WTC11 (cell line): ENCODE measurements at regions not wholly inside any gene's neighbourhood (a gene's known extent, or its start where the extent isn't known, plus 50 kb on each side); places are given as distances from the start of the nearest gene placed in this dataset.

ENCODE experiments used
- ATAC-seq: fragments of 200-7000 bp; cut with Tn5 transposase; 2 replicates; pipeline ENCODE4 v1.10.0; 2021; ENCODE audit warnings: mild to moderate bottlenecking, moderate library complexity
- CTCF ChIA-PET: fragments of 300-600 bp; sonication (Branson Sonifier 250); formaldehyde crosslinking; loops from one replicate; lab custom pipeline; 2021; ENCODE audit warnings: antibody characterized with exemption; lab: Charles Lee
- POLR2A ChIA-PET: fragments of 350-600 bp; sonication (Branson Sonifier 250); formaldehyde crosslinking; loops from one replicate; lab custom pipeline; 2021; ENCODE audit warnings: antibody characterized with exemption; lab: Charles Lee
- DNase-seq: peaks from one replicate; pipeline ENCODE4 v3.0.0; 2021; ENCODE audit warnings: low spot score
- H3K27ac Mint-ChIP-seq: 2 replicates; pipeline ENCODE4 v1.8.0; 2021; ENCODE audit warnings: mixed read lengths
- H3K27me3 Mint-ChIP-seq: 2 replicates; pipeline ENCODE4 v1.8.0; 2021; ENCODE audit warnings: low read depth, mild to moderate bottlenecking, moderate library complexity, mixed read lengths
- H3K36me3 Mint-ChIP-seq: 2 replicates; pipeline ENCODE4 v1.8.0; 2021; ENCODE audit warnings: mixed read lengths
- H3K4me1 Mint-ChIP-seq: 2 replicates; pipeline ENCODE4 v1.8.0; 2022; ENCODE audit warnings: mixed read lengths
- H3K4me3 Mint-ChIP-seq: 2 replicates; pipeline ENCODE4 v1.8.0; 2021; ENCODE audit warnings: mild to moderate bottlenecking, moderate library complexity, mixed read lengths
- H3K9me3 Mint-ChIP-seq: 2 replicates; pipeline ENCODE4 v1.8.0; 2021; ENCODE audit warnings: mixed read lengths
- FOXP1 ChIP-seq: sonication (generic); formaldehyde crosslinking; IDR thresholded peaks from 2 replicates; pipeline ENCODE4 v1.8.0; 2022; ENCODE audit warnings: missing genetic modification reagents, mild to moderate bottlenecking, moderate library complexity, borderline replicate concordance
- GABPB1 ChIP-seq: sonication (generic); formaldehyde crosslinking; IDR thresholded peaks from 2 replicates; pipeline ENCODE4 v1.8.1; 2023; ENCODE audit warnings: mild to moderate bottlenecking, missing genetic modification reagents
- IRF2 ChIP-seq: sonication (generic); formaldehyde crosslinking; IDR thresholded peaks from 2 replicates; pipeline ENCODE4 v1.8.0; 2022; ENCODE audit warnings: low read depth, missing genetic modification reagents, borderline replicate concordance
- SP1 ChIP-seq: sonication (generic); formaldehyde crosslinking; conservative IDR thresholded peaks from 2 replicates; pipeline ENCODE4 v1.8.1; 2022; ENCODE audit warnings: missing genetic modification reagents
- TEAD1 ChIP-seq: sonication (generic); formaldehyde crosslinking; IDR thresholded peaks from 2 replicates; pipeline ENCODE4 v1.8.0; 2022; ENCODE audit warnings: mild to moderate bottlenecking, missing genetic modification reagents
- ZBTB21 ChIP-seq: sonication (generic); formaldehyde crosslinking; IDR thresholded peaks from 2 replicates; pipeline ENCODE4 v1.8.1; 2023; ENCODE audit warnings: mild to moderate bottlenecking, missing genetic modification reagents, borderline replicate concordance
- ZNF423 ChIP-seq: fragments of 250-450 bp; sonication (Bioruptor Pico); IDR thresholded peaks from 2 replicates; pipeline ENCODE4 v2.1.2; 2022; ENCODE audit warnings: mild to moderate bottlenecking, moderate library complexity
- TF ChIP-seq, protein P1 (sequence below): sonication (generic); formaldehyde crosslinking; IDR thresholded peaks from 2 replicates; pipeline ENCODE4 v1.8.1; 2023; ENCODE audit warnings: mild to moderate bottlenecking, missing genetic modification reagents, borderline replicate concordance
- TF ChIP-seq, protein P2 (sequence below): sonication (generic); formaldehyde crosslinking; IDR thresholded peaks from 2 replicates; pipeline ENCODE4 v1.8.0; 2022; ENCODE audit warnings: mild to moderate bottlenecking, missing genetic modification reagents
- TF ChIP-seq, protein P3 (sequence below): sonication (generic); formaldehyde crosslinking; IDR thresholded peaks from 2 replicates; pipeline ENCODE4 v1.8.1; 2022; ENCODE audit warnings: mild to moderate bottlenecking, missing genetic modification reagents, moderate library complexity, borderline replicate concordance
- TF ChIP-seq, protein P4 (sequence below): fragments of 250-450 bp; sonication (Bioruptor Pico); IDR thresholded peaks from 2 replicates; pipeline ENCODE4 v1.9.0; 2021; ENCODE audit warnings: moderate library complexity, mild to moderate bottlenecking, inconsistent platforms, borderline replicate concordance
- TF ChIP-seq, protein P5 (sequence below): sonication (generic); formaldehyde crosslinking; conservative IDR thresholded peaks from 2 replicates; pipeline ENCODE4 v1.8.1; 2023; ENCODE audit warnings: mild to moderate bottlenecking, low read depth, missing genetic modification reagents, moderate library complexity
- TF ChIP-seq, protein P6 (sequence below): sonication (generic); formaldehyde crosslinking; IDR thresholded peaks from 2 replicates; pipeline ENCODE4 v1.8.0; 2023; ENCODE audit warnings: missing genetic modification reagents, mild to moderate bottlenecking, borderline replicate concordance
- TF ChIP-seq, protein P7 (sequence below): sonication (generic); formaldehyde crosslinking; IDR thresholded peaks from 2 replicates; pipeline ENCODE4 v1.8.1; 2023; ENCODE audit warnings: mild to moderate bottlenecking, missing genetic modification reagents, moderate library complexity
- TF ChIP-seq, protein P8 (sequence below): sonication (generic); formaldehyde crosslinking; IDR thresholded peaks from 2 replicates; pipeline ENCODE4 v1.8.1; 2023; ENCODE audit warnings: mild to moderate bottlenecking, moderate library complexity, missing genetic modification reagents

DNA sequence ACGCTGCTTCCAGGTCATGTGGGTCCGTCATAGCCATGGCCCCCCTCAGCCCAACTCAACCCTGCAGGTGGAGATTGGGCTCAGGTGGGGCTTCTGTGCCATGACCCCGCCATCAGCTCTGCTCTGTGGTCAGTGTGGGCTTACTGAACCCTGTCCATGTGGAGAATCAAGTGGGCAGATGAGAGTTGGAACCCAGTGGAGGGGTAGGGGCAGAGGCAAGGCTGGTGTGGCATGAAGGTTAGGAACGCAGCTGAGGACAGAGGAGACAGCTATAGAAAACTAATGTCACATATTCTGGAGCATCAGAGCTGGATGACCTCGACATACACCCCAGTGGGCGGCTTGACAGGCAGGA, 355.9 kb downstream of the PTPRU start:
- CTCF ChIA-PET, result interaction anchor here (1.1 kb wide), 1 partner anchor 64 kb away, joined by 3 read pairs; no protein-coding TSS in a partner anchor
- ATAC-seq, result no peak

DNA sequence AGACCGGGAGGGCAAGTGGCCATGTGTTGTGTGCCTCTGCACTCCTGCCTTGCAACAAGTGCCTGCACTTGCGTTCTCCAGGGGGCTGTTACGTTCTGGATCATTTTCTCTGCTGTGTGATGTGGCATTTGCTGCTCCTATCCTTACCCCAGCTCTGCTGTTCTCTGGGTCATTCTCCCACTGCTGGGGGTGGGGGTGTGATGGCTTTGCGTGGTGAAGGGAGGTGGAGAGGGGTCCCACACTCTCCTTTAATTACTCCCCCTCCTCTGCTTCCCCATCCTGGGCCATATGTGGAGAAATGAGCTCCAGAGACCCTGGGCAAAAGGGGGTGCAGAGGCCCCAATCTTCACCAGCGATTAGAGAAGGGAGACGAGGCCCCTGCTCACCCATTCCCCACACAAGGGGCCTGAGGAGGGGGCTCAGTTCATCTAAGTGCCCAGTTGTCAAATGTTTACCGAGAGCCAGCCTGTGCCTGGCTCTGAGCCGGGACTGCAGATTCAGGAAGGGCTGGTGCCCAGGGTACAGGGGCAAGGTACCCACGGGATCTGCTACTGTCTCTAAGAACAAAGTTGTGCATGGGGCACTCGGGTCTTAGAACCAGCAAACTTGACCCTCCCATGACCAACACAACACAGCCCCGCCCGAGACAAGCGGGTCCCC, 355.4 kb downstream of the PTPRU start:
- no peaks in the 10 kb centered on the region for H3K36me3 Mint-ChIP-seq
- H3K27me3 Mint-ChIP-seq, result no peaks in the 10 kb centered on the region
- H3K4me1 Mint-ChIP-seq, result peaks cover 4% of the 10 kb centered on the region; the same call in 1 of the 2 replicates
- H3K9me3 Mint-ChIP-seq, result peaks cover 10% of the 10 kb centered on the region
- TF ChIP-seq, protein P1, sequence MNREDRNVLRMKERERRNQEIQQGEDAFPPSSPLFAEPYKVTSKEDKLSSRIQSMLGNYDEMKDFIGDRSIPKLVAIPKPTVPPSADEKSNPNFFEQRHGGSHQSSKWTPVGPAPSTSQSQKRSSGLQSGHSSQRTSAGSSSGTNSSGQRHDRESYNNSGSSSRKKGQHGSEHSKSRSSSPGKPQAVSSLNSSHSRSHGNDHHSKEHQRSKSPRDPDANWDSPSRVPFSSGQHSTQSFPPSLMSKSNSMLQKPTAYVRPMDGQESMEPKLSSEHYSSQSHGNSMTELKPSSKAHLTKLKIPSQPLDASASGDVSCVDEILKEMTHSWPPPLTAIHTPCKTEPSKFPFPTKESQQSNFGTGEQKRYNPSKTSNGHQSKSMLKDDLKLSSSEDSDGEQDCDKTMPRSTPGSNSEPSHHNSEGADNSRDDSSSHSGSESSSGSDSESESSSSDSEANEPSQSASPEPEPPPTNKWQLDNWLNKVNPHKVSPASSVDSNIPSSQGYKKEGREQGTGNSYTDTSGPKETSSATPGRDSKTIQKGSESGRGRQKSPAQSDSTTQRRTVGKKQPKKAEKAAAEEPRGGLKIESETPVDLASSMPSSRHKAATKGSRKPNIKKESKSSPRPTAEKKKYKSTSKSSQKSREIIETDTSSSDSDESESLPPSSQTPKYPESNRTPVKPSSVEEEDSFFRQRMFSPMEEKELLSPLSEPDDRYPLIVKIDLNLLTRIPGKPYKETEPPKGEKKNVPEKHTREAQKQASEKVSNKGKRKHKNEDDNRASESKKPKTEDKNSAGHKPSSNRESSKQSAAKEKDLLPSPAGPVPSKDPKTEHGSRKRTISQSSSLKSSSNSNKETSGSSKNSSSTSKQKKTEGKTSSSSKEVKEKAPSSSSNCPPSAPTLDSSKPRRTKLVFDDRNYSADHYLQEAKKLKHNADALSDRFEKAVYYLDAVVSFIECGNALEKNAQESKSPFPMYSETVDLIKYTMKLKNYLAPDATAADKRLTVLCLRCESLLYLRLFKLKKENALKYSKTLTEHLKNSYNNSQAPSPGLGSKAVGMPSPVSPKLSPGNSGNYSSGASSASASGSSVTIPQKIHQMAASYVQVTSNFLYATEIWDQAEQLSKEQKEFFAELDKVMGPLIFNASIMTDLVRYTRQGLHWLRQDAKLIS, result no peak
- TF ChIP-seq, protein P2, sequence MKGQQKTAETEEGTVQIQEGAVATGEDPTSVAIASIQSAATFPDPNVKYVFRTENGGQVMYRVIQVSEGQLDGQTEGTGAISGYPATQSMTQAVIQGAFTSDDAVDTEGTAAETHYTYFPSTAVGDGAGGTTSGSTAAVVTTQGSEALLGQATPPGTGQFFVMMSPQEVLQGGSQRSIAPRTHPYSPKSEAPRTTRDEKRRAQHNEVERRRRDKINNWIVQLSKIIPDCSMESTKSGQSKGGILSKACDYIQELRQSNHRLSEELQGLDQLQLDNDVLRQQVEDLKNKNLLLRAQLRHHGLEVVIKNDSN, result no peak
- TF ChIP-seq GABPB1 (CRISPR knock-in tag), result no peak
- TF ChIP-seq, protein P3, sequence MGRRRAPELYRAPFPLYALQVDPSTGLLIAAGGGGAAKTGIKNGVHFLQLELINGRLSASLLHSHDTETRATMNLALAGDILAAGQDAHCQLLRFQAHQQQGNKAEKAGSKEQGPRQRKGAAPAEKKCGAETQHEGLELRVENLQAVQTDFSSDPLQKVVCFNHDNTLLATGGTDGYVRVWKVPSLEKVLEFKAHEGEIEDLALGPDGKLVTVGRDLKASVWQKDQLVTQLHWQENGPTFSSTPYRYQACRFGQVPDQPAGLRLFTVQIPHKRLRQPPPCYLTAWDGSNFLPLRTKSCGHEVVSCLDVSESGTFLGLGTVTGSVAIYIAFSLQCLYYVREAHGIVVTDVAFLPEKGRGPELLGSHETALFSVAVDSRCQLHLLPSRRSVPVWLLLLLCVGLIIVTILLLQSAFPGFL (CRISPR knock-in tag), result no peak
- TF ChIP-seq SP1 (CRISPR knock-in tag), result no peak
- TF ChIP-seq, protein P4, sequence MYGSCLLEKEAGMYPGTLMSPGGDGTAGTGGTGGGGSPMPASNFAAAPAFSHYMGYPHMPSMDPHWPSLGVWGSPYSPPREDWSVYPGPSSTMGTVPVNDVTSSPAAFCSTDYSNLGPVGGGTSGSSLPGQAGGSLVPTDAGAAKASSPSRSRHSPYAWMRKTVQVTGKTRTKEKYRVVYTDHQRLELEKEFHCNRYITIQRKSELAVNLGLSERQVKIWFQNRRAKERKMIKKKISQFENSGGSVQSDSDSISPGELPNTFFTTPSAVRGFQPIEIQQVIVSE (CRISPR knock-in tag), result no peak
- TF ChIP-seq, protein P5, sequence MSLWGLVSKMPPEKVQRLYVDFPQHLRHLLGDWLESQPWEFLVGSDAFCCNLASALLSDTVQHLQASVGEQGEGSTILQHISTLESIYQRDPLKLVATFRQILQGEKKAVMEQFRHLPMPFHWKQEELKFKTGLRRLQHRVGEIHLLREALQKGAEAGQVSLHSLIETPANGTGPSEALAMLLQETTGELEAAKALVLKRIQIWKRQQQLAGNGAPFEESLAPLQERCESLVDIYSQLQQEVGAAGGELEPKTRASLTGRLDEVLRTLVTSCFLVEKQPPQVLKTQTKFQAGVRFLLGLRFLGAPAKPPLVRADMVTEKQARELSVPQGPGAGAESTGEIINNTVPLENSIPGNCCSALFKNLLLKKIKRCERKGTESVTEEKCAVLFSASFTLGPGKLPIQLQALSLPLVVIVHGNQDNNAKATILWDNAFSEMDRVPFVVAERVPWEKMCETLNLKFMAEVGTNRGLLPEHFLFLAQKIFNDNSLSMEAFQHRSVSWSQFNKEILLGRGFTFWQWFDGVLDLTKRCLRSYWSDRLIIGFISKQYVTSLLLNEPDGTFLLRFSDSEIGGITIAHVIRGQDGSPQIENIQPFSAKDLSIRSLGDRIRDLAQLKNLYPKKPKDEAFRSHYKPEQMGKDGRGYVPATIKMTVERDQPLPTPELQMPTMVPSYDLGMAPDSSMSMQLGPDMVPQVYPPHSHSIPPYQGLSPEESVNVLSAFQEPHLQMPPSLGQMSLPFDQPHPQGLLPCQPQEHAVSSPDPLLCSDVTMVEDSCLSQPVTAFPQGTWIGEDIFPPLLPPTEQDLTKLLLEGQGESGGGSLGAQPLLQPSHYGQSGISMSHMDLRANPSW (CRISPR knock-in tag), result no peak
- TF ChIP-seq ZBTB21 (CRISPR knock-in tag), result no peak
- TF ChIP-seq TEAD1 (CRISPR knock-in tag), result no peak
- TF ChIP-seq, protein P6, sequence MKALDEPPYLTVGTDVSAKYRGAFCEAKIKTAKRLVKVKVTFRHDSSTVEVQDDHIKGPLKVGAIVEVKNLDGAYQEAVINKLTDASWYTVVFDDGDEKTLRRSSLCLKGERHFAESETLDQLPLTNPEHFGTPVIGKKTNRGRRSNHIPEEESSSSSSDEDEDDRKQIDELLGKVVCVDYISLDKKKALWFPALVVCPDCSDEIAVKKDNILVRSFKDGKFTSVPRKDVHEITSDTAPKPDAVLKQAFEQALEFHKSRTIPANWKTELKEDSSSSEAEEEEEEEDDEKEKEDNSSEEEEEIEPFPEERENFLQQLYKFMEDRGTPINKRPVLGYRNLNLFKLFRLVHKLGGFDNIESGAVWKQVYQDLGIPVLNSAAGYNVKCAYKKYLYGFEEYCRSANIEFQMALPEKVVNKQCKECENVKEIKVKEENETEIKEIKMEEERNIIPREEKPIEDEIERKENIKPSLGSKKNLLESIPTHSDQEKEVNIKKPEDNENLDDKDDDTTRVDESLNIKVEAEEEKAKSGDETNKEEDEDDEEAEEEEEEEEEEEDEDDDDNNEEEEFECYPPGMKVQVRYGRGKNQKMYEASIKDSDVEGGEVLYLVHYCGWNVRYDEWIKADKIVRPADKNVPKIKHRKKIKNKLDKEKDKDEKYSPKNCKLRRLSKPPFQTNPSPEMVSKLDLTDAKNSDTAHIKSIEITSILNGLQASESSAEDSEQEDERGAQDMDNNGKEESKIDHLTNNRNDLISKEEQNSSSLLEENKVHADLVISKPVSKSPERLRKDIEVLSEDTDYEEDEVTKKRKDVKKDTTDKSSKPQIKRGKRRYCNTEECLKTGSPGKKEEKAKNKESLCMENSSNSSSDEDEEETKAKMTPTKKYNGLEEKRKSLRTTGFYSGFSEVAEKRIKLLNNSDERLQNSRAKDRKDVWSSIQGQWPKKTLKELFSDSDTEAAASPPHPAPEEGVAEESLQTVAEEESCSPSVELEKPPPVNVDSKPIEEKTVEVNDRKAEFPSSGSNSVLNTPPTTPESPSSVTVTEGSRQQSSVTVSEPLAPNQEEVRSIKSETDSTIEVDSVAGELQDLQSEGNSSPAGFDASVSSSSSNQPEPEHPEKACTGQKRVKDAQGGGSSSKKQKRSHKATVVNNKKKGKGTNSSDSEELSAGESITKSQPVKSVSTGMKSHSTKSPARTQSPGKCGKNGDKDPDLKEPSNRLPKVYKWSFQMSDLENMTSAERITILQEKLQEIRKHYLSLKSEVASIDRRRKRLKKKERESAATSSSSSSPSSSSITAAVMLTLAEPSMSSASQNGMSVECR (CRISPR knock-in tag), result no peak
- TF ChIP-seq ZNF423, result no peak
- TF ChIP-seq, protein P7, sequence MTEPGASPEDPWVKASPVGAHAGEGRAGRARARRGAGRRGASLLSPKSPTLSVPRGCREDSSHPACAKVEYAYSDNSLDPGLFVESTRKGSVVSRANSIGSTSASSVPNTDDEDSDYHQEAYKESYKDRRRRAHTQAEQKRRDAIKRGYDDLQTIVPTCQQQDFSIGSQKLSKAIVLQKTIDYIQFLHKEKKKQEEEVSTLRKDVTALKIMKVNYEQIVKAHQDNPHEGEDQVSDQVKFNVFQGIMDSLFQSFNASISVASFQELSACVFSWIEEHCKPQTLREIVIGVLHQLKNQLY (CRISPR knock-in tag), result no peak
- TF ChIP-seq, protein P8, sequence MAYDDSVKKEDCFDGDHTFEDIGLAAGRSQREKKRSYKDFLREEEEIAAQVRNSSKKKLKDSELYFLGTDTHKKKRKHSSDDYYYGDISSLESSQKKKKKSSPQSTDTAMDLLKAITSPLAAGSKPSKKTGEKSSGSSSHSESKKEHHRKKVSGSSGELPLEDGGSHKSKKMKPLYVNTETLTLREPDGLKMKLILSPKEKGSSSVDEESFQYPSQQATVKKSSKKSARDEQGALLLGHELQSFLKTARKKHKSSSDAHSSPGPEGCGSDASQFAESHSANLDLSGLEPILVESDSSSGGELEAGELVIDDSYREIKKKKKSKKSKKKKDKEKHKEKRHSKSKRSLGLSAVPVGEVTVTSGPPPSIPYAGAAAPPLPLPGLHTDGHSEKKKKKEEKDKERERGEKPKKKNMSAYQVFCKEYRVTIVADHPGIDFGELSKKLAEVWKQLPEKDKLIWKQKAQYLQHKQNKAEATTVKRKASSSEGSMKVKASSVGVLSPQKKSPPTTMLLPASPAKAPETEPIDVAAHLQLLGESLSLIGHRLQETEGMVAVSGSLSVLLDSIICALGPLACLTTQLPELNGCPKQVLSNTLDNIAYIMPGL (CRISPR knock-in tag), result no peak
- no peak for DNase-seq
- CTCF ChIA-PET, result interaction anchor here (1.1 kb wide), 1 partner anchor 64 kb away, joined by 3 read pairs; no protein-coding TSS in a partner anchor
- POLR2A ChIA-PET, result no interaction called here
- ATAC-seq, result no peak
- H3K27ac Mint-ChIP-seq, result no peak overlapping the region
- H3K4me3 Mint-ChIP-seq, result no peak overlapping the region

More for the DNA sequence above, 355.9 kb downstream of the PTPRU start:
- Mint-ChIP-seq H3K4me1 (peaks cover 4% of the 10 kb centered on the region; the same call in 1 of the 2 replicates), H3K27me3 (no peaks in the 10 kb centered on the region), H3K27ac (no peak overlapping the region), H3K36me3 (no peaks in the 10 kb centered on the region), H3K4me3 (no peak overlapping the region), H3K9me3 (peaks cover 6% of the 10 kb centered on the region; the same call in 1 of the 2 replicates)
- DNase-seq, result no peak
- POLR2A ChIA-PET, result no interaction called here
- TF ChIP-seq IRF2 (CRISPR knock-in tag), result no peak
- no peak for TF ChIP-seq FOXP1 (CRISPR knock-in tag)
